ENCODE measurements at regions not wholly inside any gene's neighbourhood (a gene's known extent, or its start where the extent isn't known, plus 50 kb on each side); places are given as distances from the start of the nearest gene placed in this dataset.

DNA sequence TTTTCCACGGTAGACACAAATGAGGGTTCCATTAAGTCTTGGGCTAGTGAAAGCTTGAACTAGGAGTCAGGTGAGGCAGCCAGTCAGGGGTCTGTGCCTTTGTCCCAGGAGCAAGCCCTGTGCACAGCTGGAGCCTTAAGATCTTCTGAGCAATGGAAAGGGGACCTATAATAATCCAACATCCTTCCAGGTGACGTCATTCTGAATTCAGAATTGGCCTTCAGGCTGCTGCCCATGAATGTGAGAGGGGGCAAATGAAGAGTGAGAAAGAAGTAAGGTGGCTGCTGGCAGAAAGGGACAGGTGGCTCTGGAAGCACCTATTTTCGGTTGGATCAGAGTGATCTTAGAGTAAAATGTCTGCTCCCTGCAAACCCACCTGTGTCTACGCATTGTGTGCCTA is 488.1 kb upstream of the CDH5 start:
- Histone ChIP-seq H2AFZ (replicated peaks; ENCODE audit: low read length, poor library complexity) (no peak overlapping the region), H3K9me1 (ENCODE audit: insufficient read depth, low read length) (no peaks in the 10 kb centered on the region), H3K9me3 (ENCODE audit: control insufficient read depth, insufficient read depth, low read length) (no peaks in the 10 kb centered on the region), H3K4me2 (ENCODE audit: low read depth, low read length) (no peak overlapping the region), H2AK5ac (ENCODE audit: low read depth, low read length) (no peak overlapping the region), H2BK5ac (ENCODE audit: low read depth, low read length, poor library complexity, severe bottlenecking) (no peak overlapping the region), H3K36me3 (ENCODE audit: control insufficient read depth, insufficient read depth, low read length) (no peaks in the 10 kb centered on the region), H3K56ac (ENCODE audit: extremely low read depth, insufficient read depth, low read length) (no peak overlapping the region), H3K23ac (ENCODE audit: low read depth, low read length) (no peak overlapping the region), H4K5ac (ENCODE audit: low read depth, low read length) (no peak overlapping the region), H3K9ac (ENCODE audit: low read depth, low read length) (no peak overlapping the region), H3K4ac (ENCODE audit: low read depth, low read length) (no peak overlapping the region), H2BK120ac (ENCODE audit: low read depth, low read length) (no peak overlapping the region), H4K8ac (ENCODE audit: low read depth in 2 of 2, low read length in 2 of 2) (no peak overlapping the region), H3K14ac (replicated peaks; ENCODE audit: low read depth, low read length) (no peak overlapping the region), H3K27me3 (ENCODE audit: control insufficient read depth, insufficient read depth, low read length) (peaks cover 2% of the 10 kb centered on the region; the same call in 1 of the 2 replicates), H2BK20ac (ENCODE audit: low read depth, low read length) (no peak overlapping the region), H2AK9ac (replicated peaks; ENCODE audit: low read depth, low read length, poor library complexity) (no peak overlapping the region), H4K91ac (ENCODE audit: insufficient read depth, low read depth, low read length) (no peak overlapping the region), H4K20me1 (ENCODE audit: insufficient read depth, low read length) (no peaks in the 10 kb centered on the region), H3K79me1 (ENCODE audit: low read depth in 1 of 2, low read length in 2 of 2) (no peaks in the 10 kb centered on the region), H3K4me1 (ENCODE audit: control insufficient read depth, insufficient read depth, low read length) (no peaks in the 10 kb centered on the region), H3K18ac (ENCODE audit: low read depth, low read length) (no peak overlapping the region), H3K27ac (ENCODE audit: insufficient read depth, low read length) (no peak overlapping the region), H3K4me3 (ENCODE audit: insufficient read depth, low read depth, low read length) (no peak overlapping the region), H2BK15ac (ENCODE audit: low read depth, low read length) (no peak overlapping the region)
- POLR2A ChIA-PET (ENCODE audit: unreplicated experiment): no interaction called here
- CTCF ChIA-PET: no interaction called here
- in situ Hi-C loops (cut with MboI; ENCODE audit: low sequenced_read_pairs): no loop called here
- ATAC-seq (ENCODE audit: low read depth) (no peak), DNase-seq (no peak)
- no TSS peak for BruUV-seq (replicated peaks)
- intact Hi-C loops (cut with micrococcal nuclease): no loop called here
- dilution Hi-C loops (cut with HindIII; ENCODE audit: low sequenced_read_pairs, unreplicated experiment): no loop called here
- TF ChIP-seq POLR2A (IDR thresholded peaks at IDR 0.05; ENCODE audit: low read depth, low read length) (no peak), FOS (IDR thresholded peaks at IDR 0.05; ENCODE audit: low read depth, low read length) (no peak), SMC3 (IDR thresholded peaks at IDR 0.05; ENCODE audit: low read depth, low read length) (no peak), BHLHE40 (IDR thresholded peaks at IDR 0.05; ENCODE audit: low read depth, low read length) (no peak), MAZ (IDR thresholded peaks at IDR 0.05; ENCODE audit: borderline replicate concordance, low read depth, low read length) (no peak), NFE2L2 (IDR thresholded peaks at IDR 0.05; ENCODE audit: low read depth, low read length) (no peak), RFX5 (IDR thresholded peaks at IDR 0.05; ENCODE audit: low read depth, low read length) (no peak)
- TF ChIP-seq, protein P1, sequence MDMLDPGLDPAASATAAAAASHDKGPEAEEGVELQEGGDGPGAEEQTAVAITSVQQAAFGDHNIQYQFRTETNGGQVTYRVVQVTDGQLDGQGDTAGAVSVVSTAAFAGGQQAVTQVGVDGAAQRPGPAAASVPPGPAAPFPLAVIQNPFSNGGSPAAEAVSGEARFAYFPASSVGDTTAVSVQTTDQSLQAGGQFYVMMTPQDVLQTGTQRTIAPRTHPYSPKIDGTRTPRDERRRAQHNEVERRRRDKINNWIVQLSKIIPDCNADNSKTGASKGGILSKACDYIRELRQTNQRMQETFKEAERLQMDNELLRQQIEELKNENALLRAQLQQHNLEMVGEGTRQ (IDR thresholded peaks at IDR 0.05; ENCODE audit: low read depth, low read length): no peak
- TF ChIP-seq, protein P2, sequence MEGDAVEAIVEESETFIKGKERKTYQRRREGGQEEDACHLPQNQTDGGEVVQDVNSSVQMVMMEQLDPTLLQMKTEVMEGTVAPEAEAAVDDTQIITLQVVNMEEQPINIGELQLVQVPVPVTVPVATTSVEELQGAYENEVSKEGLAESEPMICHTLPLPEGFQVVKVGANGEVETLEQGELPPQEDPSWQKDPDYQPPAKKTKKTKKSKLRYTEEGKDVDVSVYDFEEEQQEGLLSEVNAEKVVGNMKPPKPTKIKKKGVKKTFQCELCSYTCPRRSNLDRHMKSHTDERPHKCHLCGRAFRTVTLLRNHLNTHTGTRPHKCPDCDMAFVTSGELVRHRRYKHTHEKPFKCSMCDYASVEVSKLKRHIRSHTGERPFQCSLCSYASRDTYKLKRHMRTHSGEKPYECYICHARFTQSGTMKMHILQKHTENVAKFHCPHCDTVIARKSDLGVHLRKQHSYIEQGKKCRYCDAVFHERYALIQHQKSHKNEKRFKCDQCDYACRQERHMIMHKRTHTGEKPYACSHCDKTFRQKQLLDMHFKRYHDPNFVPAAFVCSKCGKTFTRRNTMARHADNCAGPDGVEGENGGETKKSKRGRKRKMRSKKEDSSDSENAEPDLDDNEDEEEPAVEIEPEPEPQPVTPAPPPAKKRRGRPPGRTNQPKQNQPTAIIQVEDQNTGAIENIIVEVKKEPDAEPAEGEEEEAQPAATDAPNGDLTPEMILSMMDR (conservative IDR thresholded peaks at IDR 0.05; ENCODE audit: low read depth, low read length): no peak
- no CpG with 5 or more reads among the region's 4 CpGs for WGBS, 2 experiments (ENCODE audit: extremely low coverage in 2 of 2, insufficient read length in 1 of 2)
